ENCODE measurements at regions not wholly inside any gene's neighbourhood (a gene's known extent, or its start where the extent isn't known, plus 50 kb on each side); places are given as distances from the start of the nearest gene placed in this dataset.

DNA sequence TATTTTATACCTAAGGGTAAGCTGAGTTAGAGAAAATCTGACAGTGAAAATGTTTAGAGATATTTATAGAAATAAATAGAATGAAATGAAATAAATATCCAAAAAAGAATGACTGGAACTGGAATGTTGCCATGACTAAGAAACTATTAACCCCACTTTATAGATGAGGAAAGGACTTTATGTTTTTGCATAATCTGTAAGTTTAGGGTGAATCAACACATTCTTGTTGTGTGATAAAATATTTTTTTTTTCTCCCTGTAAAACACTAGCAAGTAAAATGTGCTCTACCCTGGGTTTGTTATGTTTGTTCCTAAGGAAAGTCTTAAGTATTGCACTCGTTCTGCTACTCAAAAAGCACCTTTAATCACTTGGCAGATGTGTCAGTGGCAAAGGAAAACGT, 83.8 kb upstream of the KL start:
- Histone ChIP-seq H3K14ac (ENCODE audit: insufficient read depth, low read length) (no peak overlapping the region), H3K23me2 (ENCODE audit: insufficient read length, low read depth, low read length, poor library complexity, severe bottlenecking) (no peaks in the 10 kb centered on the region), H3K27ac (ENCODE audit: insufficient read length, low read depth, low read length) (no peak overlapping the region), H3K79me2 (ENCODE audit: insufficient read depth, low read length) (no peaks in the 10 kb centered on the region), H3K79me1 (ENCODE audit: insufficient read depth, low read depth, low read length, poor library complexity, severe bottlenecking) (no peaks in the 10 kb centered on the region), H3K9me3 (ENCODE audit: control insufficient read depth, low read depth, low read length) (no peaks in the 10 kb centered on the region), H3K9ac (ENCODE audit: extremely low read depth, insufficient read length, low read length) (no peak overlapping the region), H3K18ac (ENCODE audit: insufficient read length, low read depth, low read length) (no peak overlapping the region), H4K91ac (ENCODE audit: insufficient read length, low read depth, low read length) (no peak overlapping the region), H2BK20ac (ENCODE audit: low read depth, low read length, poor library complexity, severe bottlenecking) (no peak overlapping the region), H3K27me3 (ENCODE audit: insufficient read depth, low read length) (no peaks in the 10 kb centered on the region), H2BK120ac (ENCODE audit: low read depth, low read length, poor library complexity, severe bottlenecking) (no peak overlapping the region), H2BK12ac (ENCODE audit: insufficient read length, low read depth, low read length) (no peak overlapping the region), H2AFZ (ENCODE audit: low read length) (no peak overlapping the region), H3K4me2 (ENCODE audit: insufficient read depth, insufficient read length, low read length) (no peak overlapping the region), H3K23ac (ENCODE audit: insufficient read length, low read depth, low read length) (no peak overlapping the region), H3K4me1 (ENCODE audit: insufficient read depth, low read length) (no peaks in the 10 kb centered on the region), H2BK15ac (ENCODE audit: low read depth, low read length) (no peak overlapping the region), H4K8ac (replicated peaks; ENCODE audit: insufficient read length, low read depth, low read length) (no peak overlapping the region), H3T11ph (ENCODE audit: low read length) (no peak overlapping the region), H4K20me1 (ENCODE audit: control insufficient read depth, insufficient read depth, insufficient read length) (no peaks in the 10 kb centered on the region), H3K56ac (ENCODE audit: insufficient read length, low read depth, low read length) (no peak overlapping the region), H4K5ac (ENCODE audit: insufficient read length, low read depth, low read length) (no peak overlapping the region), H2BK5ac (ENCODE audit: insufficient read length, low read length) (no peak overlapping the region), H2AK5ac (ENCODE audit: insufficient read length, low read length) (no peak overlapping the region), H3K4ac (ENCODE audit: low read depth, low read length) (no peak overlapping the region)
- WGBS (ENCODE audit: extremely low coverage, insufficient read length, low lambda C conversion rate), result no CpG with 5 or more reads among the region's 2 CpGs
- no peak for DNase-seq
- Mint-ChIP-seq H3K36me3 (ENCODE audit: insufficient read depth in 1 of 3, low read depth in 3 of 3) (no peaks in the 10 kb centered on the region; a peak in 1 of 7 replicates), H3K27ac (no peak overlapping the region), H3K4me1 (no peaks in the 10 kb centered on the region), H3K9me3 (peaks cover 10 to 15% of the 10 kb centered on the region in 2 experiments), H3K4me3 (no peak overlapping the region), H3K27me3 (ENCODE audit: low read depth) (peaks cover 4% of the 10 kb centered on the region)
- TF ChIP-seq, protein P1, sequence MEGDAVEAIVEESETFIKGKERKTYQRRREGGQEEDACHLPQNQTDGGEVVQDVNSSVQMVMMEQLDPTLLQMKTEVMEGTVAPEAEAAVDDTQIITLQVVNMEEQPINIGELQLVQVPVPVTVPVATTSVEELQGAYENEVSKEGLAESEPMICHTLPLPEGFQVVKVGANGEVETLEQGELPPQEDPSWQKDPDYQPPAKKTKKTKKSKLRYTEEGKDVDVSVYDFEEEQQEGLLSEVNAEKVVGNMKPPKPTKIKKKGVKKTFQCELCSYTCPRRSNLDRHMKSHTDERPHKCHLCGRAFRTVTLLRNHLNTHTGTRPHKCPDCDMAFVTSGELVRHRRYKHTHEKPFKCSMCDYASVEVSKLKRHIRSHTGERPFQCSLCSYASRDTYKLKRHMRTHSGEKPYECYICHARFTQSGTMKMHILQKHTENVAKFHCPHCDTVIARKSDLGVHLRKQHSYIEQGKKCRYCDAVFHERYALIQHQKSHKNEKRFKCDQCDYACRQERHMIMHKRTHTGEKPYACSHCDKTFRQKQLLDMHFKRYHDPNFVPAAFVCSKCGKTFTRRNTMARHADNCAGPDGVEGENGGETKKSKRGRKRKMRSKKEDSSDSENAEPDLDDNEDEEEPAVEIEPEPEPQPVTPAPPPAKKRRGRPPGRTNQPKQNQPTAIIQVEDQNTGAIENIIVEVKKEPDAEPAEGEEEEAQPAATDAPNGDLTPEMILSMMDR (conservative IDR thresholded peaks at IDR 0.05), result no peak

Data from H9 (cell line).